ENCODE measurements at regions not wholly inside any gene's neighbourhood (a gene's known extent, or its start where the extent isn't known, plus 50 kb on each side); places are given as distances from the start of the nearest gene placed in this dataset.

DNA sequence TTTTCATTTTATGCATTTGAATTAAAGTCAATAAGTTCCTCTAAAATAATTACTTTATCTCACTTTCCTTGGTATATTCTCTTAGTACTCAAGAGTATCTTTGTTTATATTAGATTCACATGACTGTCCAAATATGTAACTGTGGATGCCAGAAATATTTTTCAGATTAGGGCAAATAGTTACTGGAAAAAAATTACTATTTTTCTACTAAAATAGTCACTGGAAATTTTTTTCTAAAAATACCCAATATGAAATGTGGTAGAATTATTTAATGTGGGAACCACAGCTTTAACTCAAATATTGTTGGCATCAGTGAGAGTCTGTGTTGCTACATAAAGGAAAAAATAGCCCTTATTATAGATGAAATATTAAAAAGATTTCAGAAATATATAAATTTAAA, 70.4 kb upstream of the NMU start:
- no peak for TF ChIP-seq EZH2 (IDR thresholded peaks at IDR 0.05; ENCODE audit: insufficient read depth, poor library complexity, severe bottlenecking)
- no peak for TF ChIP-seq EZH2phosphoT487 (IDR thresholded peaks at IDR 0.05; ENCODE audit: insufficient read depth, low read depth)
